Keratinocyte (primary cell): ENCODE measurements at regions not wholly inside any gene's neighbourhood (a gene's known extent, or its start where the extent isn't known, plus 50 kb on each side); places are given as distances from the start of the nearest gene placed in this dataset.

Source experiments
- EZH2 ChIP-seq: IDR thresholded peaks from one replicate; pipeline ENCODE4 v1.6.1; 2012; ENCODE audit warnings: inconsistent platforms, mild to moderate bottlenecking, low read length, moderate library complexity
- TF ChIP-seq, protein P1 (sequence below), 3 experiments: IDR thresholded peaks in 1 of 3; conservative IDR thresholded peaks in 1 of 3; optimal IDR thresholded peaks in 1 of 3; 2 replicates in 2 of 3; 3 replicates in 1 of 3; pipeline versions ENCODE3 to v1.5.1; 2011; ENCODE audit warnings: low read length in 3 of 3, mild to moderate bottlenecking in 3 of 3, moderate library complexity in 2 of 3, control low read depth in 1 of 3, inconsistent platforms in 1 of 3; ENCODE audit not compliant: insufficient read depth in 2 of 3; ENCODE audit errors: extremely low read depth in 1 of 3

DNA sequence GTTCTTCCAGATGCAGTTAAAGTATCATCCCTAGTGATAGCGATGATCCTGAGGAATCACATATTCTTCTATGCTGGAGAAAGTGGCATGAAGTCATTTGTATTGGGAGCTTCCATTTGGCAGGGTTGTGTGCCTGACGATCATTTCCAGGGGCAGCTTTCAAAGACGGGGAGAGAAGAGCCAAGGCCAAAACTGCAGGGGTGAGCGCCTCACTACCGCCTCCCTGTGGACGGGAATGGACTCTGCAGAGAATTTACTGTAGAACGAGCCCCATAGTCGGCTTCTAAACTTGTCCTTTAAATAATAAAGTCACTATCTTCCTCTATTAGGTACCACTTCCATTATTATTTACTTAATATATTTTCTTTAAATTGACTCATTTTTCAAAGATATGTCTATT, 555.9 kb upstream of the TMEM132C start:
- TF ChIP-seq, protein P1, sequence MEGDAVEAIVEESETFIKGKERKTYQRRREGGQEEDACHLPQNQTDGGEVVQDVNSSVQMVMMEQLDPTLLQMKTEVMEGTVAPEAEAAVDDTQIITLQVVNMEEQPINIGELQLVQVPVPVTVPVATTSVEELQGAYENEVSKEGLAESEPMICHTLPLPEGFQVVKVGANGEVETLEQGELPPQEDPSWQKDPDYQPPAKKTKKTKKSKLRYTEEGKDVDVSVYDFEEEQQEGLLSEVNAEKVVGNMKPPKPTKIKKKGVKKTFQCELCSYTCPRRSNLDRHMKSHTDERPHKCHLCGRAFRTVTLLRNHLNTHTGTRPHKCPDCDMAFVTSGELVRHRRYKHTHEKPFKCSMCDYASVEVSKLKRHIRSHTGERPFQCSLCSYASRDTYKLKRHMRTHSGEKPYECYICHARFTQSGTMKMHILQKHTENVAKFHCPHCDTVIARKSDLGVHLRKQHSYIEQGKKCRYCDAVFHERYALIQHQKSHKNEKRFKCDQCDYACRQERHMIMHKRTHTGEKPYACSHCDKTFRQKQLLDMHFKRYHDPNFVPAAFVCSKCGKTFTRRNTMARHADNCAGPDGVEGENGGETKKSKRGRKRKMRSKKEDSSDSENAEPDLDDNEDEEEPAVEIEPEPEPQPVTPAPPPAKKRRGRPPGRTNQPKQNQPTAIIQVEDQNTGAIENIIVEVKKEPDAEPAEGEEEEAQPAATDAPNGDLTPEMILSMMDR (optimal IDR thresholded peaks at IDR 0.05 in 1 of 3, IDR thresholded peaks at IDR 0.05 in 1 of 3, conservative IDR thresholded peaks at IDR 0.05 in 1 of 3; ENCODE audit: extremely low read depth in 1 of 3, insufficient read depth in 2 of 3, low read length in 3 of 3) = no peak
- TF ChIP-seq EZH2 = no peak
